Ecto neural progenitor cell (in vitro differentiated cells): ENCODE measurements at regions not wholly inside any gene's neighbourhood (a gene's known extent, or its start where the extent isn't known, plus 50 kb on each side); places are given as distances from the start of the nearest gene placed in this dataset.
A peak's percentile ranks its signal among the peaks of the same experiment; 100 is the strongest.

Experiments
- DNase-seq: peaks from one replicate; pipeline ENCODE4 v3.0.0-alpha.2; 2018; ENCODE audit warnings: low spot score

DNA sequence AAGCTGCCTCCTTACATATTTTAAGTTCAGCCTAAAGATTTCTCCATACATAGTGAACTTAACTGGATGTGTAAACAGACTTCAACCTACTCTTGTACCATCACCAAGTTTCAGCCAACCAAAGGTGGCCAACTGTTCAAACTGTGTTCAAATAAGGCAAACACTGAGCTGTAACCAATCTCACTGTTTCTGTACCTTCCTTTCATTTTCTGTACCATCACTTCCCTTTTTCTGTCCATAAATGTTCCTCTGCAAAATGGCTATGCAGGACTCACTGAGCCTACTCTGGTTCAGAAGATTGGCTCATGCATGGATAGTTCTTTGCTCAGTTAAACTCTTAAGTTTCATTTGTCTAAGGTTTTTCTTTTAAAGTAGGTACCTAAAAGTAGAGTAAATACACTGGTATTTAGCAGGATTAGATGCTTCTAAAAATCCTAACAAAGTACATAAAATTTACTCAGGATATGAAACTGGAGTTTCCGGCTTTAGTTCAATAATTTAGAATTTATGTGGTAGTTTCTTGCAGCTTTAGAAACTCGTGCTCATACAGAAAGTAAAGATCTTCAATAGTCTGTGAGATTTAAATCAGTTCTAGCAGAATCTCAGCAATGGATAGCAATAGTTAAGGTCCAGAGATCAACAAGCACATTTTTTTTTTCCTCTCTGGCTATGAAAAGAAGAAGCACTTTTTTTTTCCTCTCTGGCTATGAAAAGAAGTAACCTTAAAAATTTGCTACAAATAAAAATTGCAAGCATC, 282.0 kb upstream of the PPFIA2 start:
- no peak for DNase-seq

DNA sequence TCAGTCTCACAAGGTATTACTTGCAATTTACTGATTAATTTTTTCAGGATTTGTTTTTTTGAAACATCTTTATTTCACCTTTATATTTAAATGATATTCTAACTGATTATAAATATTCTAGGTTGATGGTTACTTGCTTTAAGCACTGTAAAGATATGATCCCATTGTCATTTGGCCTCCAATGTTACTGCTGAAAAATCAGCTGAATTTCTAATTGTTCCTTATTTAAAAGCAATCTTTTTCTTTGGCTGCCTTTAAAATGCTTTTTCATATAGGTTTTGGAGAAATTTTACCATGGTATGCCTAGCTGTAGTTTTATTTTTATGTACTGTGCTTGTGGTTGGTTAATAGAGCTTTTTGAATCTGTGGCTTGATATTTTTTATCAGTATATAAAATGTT, 275.6 kb upstream of the PPFIA2 start:
- no peak for DNase-seq

DNA sequence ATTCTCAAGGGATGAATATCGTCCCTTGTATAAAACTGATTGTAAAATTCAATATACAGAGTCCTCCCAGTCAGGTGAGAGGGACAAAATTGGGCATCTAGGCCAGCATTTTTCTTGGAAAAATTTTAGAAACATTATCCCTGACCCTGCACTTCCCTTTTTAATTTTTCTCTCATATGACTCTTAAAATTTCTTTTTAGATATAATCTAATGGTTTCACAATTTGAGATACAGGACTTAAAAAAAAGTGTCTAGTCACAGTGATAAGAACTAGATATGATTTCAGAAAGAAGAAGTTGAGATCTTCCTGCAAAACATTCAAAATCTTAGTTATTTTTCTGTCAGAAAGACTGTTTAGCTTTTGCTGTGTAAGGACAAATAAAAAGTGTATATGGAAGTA, 270.8 kb upstream of the PPFIA2 start:
- DNase-seq = no peak

DNA sequence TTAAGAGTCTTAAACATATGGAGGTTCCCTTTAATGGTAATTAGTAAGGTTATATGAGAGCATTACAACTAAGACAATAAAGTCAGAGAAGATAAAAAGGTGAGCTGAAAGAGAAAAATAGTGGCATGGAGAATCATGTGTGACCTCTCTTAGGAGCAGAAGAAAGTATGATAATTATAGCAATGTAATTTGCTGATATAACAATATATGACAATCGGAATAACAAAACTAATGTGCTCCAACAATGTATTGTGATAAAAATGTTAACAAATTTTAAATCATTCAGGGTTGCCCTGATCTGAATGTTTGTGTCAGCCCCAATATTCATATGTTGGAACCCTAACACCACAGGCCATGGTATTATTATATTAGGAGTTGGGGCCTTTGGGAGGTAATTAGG, 269.6 kb upstream of the PPFIA2 start:
- no peak for DNase-seq

DNA sequence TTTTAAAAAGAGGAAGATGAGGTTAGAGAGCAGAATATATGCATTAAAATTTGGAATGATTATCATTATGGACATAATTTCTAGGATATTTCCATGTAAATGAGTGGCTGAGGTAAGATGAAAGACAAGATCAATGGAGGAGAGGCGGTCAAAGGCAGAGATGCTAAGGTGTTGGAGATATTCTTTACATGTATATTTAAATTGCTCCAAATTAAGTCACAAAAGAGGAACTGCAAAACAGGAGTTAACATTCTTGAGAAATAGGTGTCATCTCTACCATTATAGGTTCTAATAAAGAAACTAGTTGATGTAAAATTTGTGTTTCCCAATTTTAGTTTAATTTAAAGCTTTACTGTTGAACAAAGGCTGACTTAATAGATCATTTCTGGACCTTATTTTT, 268.5 kb upstream of the PPFIA2 start:
- DNase-seq = no peak

DNA sequence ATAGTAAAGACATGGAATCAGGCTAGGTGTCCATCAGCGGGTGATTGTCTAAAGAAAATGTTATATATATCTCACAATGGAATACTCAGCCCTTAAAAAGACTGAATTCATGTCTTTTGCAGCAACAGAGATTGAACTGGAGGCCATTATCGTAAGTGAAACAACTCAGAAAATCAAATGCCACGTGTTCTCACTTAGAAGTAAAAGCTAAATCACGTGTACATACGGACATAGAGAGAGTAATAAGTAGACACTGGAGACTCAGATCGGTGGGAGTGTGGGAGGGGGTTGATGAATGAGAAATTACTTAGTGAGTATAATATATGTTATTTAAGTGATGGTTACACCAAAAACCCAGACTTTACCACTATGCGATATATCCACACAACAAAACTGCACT, 266.3 kb upstream of the PPFIA2 start:
- no peak for DNase-seq

DNA sequence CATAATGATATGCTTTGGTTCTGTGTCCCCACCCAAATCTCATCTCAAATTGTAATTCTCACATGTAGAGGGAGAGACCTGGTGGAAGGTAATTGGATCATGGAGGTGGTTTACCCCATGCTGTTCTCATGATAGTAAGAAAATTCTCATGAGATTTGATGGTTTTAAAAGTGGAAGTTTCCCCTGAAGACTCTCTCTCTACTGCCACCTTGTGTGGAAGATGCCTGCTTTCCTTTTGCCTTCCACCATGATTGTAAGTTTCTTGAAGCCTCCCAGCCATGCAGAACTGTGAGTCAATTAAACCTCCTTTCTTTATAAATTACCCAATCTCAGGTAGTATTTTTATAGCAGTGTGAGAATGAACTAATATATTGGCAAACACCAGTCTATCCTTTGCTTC, 260.4 kb upstream of the PPFIA2 start:
- DNase-seq = no peak

DNA sequence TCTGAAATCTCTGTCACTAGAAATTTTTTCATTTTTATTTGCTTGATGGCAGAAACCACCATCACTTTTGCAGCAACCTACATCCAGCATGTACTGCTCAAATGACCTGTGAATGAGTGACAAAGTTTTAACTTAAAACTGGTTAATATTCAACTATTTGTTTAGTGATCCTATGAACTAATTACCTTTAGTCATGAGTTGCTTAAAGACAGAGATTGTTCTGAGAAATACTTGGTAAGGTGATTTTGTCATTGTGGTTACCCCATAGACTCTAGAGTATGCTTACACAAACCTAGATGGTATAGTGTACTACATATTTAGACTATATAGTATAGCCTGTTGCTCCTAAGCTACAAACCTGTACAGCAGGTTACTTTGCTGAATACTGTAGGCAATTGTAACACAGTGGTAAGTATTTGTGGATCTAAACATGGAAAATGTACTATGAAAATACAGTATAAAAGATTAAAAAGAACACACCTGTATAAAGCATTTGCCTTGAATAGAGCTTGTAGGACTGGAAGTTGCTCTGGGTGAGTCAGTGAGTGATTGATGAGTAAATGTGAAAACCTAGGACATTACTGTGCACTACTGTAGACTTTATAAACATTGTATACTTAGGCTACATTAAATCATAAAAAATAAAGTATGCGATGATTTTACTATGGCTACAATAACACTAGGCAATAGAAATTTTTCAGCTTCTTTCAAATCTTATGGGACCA, 256.6 kb upstream of the PPFIA2 start:
- no peak for DNase-seq

DNA sequence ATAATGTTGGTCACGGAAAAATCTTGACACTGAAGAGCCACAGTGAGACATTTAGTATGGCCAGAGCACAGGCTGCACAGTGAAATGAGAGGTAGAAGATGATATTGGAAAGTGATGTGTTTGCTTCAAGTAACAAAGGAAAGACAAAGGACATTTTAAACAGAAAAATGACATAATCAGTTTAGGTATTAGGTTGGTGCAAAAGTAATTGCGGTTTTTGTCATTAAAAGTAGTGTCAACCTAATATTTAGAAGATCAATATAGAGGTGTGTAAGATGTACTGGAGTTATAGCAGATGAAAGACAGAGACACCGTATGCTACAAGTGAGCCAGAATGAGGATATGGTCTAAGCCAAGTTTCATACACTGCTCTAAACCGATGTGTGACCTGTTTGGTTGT, 253.0 kb upstream of the PPFIA2 start:
- no peak for DNase-seq

DNA sequence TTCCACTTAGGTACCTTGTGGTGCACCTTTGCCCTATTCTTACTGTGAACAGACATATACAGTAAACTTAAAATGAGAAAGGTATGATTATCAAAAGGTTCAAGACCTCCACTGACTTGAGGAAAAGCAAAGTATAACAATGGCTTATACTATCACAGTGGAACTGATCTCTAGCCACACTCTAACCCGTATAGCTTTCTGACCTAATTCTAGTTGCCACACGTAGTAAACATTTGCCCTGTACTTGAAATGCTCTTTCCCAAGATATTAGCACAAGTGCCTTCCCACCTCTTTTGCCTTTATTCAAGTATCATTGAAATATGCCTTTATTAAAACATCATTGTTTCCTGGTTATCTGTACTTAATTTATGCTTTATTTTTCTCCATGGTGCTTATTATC, 250.4 kb upstream of the PPFIA2 start:
- DNase-seq = no peak

DNA sequence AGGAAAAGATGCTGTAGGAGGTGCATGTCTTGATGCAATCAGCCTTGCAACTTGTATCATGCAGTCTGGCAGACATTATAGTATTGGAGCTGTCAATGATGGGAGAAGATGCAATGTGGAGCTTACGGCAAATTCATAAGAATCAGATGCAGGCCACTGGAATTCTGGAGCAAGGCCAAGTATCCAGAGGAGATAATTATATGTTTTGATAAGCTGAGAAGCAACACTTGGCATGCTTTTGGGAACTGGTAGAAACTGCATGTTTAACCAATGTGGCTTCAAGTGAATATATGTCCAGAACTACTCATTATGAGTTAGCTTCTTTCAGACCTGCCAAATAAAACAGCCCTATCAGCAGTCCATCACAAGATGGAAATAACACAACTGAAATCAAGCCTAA, 249.1 kb upstream of the PPFIA2 start:
- no peak for DNase-seq

DNA sequence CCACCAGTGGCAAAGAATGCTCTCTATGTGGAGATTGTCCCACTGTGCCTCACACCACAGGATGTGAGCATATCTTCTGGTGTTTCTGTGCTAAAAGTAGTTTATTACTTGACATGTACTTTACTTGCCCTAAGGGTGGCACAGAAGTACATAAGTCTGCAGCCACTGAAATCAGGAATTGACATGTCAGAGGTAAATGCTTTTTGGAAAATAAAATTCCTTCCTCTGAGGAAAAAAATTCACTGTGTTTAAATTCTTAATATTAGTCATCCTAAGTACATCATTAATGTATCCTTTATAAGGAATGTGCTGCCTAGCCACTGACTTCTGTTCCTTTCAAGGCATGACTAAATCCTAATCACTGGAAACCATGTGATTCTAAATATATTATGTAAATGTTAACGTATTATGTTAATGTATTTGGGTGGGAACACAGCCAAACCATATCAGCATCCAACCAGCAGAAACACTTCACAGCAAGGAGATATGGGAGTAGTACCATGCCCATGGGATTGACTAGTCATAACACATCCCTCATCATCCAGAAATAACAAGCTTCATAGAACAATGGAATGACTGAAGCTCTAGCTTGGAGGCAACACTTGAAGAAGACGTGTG, 239.7 kb upstream of the PPFIA2 start:
- DNase-seq = no peak

DNA sequence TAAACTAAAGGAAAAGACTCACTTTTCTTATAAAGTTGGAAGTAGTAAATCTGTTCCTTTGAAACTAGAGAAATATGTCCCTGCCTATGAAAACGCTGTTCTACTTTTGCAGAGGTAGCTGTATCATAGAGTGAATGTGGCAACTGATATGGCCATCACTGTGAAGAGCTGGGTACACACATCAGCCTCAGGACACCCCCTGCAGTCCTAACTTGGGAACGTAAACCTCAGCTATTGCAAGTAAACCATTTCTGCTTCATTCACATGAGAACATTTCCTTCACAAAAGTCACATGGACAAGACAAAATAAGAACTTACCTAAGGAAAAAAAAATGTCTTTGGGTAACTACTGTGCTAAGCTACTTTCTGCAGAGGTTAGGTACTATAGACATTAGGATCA, 233.3 kb upstream of the PPFIA2 start:
- peak; percentile 49 for DNase-seq

DNA sequence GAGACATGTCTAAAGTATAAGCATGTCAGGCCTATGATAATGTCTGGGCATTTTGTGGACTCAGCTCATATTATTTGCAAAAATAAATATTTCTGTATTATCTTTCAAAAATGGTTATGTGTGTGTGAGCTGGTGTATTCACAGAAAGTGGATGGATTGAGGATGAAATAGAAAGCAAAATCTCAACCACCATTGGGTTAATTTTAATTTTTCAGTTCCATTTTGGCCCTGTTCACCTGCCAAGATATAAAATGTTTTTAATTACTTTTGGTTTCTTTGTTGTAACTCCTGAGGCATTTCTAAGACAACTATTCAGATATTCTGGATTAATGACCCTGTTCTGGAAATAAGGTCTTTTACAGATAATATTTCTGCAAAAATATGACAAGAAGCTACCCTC, 232.7 kb upstream of the PPFIA2 start:
- no peak for DNase-seq

DNA sequence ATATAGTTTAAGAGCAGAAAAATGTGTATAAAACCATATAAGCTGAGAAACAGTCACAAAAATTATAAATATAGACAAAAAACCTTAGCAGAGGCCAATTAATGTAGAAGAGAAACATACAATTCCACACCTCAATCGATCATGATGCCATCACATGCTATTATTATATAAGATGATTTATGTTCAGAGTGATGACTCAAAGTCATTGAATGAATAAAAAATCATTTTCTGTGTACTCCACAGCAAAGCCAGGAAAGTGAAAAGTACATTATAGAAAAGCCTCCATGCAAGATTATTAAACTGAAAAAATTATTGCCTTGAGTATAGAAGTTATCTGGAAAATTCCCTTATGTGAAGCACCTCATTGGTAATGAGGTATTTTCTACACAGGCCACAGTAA, 229.2 kb upstream of the PPFIA2 start:
- no peak for DNase-seq

DNA sequence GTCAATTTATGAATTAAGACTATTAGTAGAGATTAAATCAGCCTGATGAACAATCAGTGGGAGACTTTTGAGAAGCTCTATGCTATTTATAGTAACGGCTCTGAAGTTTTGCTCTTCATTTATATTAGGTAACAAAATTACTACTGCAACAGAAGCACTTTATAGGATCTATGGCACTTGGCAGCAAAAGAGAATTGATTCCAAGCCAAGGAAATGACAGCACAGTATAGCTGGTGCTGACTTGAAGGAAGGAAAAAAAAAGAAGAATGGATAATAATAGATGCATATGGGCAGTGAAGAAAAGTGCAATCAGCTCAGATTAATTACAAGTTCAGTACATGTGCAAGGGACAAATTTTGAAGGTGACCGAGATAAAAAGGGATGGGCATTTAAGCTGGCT, 228.2 kb upstream of the PPFIA2 start:
- no peak for DNase-seq

DNA sequence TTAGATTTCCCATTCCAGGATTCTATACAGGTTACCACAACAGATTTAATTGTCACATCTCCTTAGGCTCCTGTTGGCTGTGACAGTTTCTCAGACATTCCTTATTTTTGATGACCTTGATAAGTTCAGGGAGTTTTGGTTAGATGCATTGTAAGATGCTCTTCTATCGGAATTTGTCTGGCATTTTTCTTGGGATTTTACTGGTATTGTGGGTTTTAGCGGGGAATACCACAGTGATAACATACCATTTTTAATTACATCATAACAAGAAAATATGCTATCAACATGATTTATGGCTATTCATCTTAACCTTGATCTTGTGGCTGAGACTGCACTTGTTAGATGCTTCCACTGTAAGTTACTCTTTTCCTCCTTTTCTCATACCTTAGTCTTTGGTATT, 217.5 kb upstream of the PPFIA2 start:
- DNase-seq = no peak

DNA sequence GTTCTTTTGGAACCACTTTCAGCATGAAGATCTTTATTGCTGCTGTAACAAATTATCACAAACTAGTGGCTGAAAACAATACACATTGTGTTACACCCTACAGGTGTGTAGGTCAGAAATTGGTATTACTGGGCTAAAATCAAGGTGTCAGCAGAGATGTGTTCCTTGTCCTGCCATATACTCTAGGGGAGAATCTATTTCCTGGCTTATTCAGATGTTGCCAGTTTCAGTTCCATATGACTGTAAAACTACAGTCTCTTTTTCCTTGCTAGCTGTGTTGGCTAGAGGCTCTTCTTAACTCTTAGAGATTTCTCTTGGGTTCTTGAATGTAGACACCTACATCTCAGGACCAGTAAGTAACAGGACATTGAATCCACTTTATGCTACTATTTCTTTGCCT, 215.6 kb upstream of the PPFIA2 start:
- DNase-seq = no peak

DNA sequence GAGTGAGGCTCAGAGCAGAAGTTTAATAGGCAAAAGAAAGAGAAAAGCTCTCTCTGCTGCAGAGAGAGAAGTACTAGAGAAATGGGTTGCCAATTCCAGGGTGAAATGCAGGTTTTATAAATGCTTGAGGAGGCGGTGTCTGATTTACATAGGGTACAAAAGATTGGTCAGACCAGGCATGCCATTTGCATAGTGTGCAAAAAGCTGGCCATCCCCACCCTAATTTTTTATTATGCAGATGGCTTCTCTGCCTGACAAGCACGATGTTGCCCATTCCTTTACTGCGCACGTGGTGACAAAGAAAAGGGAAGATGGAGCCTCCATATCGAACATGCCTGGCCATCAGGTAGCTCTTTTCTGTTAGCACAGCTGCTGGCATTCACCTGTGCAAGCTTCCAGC, 209.3 kb upstream of the PPFIA2 start:
- DNase-seq = no peak

DNA sequence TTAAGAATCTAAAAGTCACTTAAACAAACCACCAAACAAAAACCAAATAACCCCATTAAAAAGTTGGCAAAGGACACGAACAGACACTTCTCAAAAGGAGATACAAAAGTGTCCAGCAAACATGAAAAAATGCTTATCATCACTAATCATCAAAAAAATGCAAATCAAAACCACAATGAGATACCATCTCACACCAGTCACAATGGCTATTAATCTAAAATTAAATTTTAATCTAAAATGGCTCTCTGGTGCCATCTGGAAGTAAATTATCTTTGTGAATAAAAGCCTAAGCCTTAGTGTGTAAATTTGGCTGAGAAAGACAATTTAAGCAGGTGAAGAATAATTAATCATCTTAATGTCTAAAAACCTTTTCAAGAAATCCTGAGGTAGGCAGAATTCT, 204.5 kb upstream of the PPFIA2 start:
- DNase-seq = no peak

DNA sequence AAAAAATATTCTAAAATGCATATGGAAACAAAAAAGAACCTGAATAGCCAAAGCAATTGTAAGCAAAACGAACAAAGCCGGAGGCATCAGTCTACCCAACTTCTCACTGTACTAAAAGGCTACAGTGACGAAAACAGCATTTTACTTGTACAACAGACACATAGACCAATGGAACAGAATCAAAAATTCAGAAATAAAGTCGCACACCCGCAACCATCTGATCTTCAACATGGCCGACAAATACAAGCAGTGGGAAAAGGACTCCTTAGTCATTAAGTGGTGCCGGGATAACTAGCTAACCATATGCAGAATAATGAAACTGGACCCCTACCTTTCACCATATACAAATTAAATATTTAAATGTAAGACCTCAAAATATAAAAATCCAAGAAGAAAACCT, 203.9 kb upstream of the PPFIA2 start:
- DNase-seq = no peak

DNA sequence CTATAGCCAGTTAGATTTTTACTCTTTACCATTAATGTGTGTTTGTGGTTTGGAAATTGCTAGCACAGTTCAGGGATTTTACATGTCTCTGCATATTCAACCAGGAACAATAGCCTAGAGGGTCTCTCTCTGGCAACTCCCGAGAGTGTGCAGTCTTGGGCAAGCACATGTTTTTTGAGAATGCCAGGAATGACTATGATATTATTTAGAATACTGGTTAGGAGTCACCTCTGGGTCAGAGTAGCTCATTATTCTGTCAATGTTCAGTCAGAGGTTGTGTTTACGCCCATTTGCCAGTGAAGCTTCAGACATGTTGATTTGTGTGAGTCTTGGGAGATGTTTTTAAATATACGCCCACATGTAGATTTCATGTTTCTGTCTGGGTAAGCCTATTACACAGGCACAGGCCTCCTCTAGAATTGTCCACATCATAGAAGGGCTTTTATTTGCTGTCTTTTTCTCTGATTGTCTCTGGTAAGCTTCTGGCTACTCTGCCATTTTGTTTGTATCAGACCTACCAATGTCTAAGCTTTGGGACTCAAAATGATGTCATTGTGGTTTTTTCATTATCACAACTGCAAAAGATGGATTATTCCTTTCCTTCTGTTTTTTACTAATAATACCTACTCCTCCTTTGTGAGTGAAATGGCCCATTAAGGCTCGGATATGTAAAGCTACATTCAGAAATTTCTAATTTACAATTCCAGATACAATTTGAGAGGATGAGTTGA, 203.1 kb upstream of the PPFIA2 start:
- DNase-seq = no peak

DNA sequence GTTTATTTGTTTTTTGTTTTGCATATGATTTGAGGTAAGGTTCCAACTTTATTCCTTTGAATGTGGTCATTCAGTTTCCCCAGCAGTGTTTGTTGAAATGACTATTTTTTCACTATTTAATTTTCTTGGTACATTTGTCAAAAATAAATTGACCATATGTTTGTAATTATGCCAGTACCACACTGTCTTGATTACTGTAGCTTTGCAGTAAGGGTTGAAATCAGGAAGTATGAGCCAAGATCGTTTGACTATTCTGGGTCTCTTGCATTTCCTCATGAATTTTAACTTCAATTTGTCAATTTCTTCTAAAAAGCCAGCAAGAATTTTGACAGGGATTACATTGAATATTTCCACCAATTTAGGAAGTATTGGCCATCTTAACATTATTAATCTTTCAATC, 199.3 kb upstream of the PPFIA2 start:
- DNase-seq = no peak
